ENCODE measurements at regions not wholly inside any gene's neighbourhood (a gene's known extent, or its start where the extent isn't known, plus 50 kb on each side); places are given as distances from the start of the nearest gene placed in this dataset.

GRCh38 chr21:35370071-35370470, 321.0 kb upstream of the RUNX1 start:
- no TSS peak for BruUV-seq (replicated peaks)
- POLR2A ChIA-PET = no interaction called here
- dilution Hi-C loops (cut with MboI; ENCODE audit: extremely low pct_ligation_motif_present, low sequenced_read_pairs) = no loop called here
- no peaks in the 10 kb centered on the region for H3K79me2 ChIP-seq (ENCODE audit: control insufficient read depth, insufficient read depth, low read length)
- no peak overlapping the region for H2AFZ ChIP-seq (ENCODE audit: low read depth, low read length)
- no peak for DNase-seq (ENCODE audit: low read depth, low spot score)
- no peak overlapping the region for H3K9ac ChIP-seq (replicated peaks; ENCODE audit: extremely low read depth, insufficient read depth, low read length)
- H3K36me3 ChIP-seq (ENCODE audit: control insufficient read depth in 2 of 2, extremely low read depth in 1 of 2, insufficient read depth in 2 of 2, low read length in 2 of 2) = no peaks in the 10 kb centered on the region
- TF ChIP-seq CTCF (IDR thresholded peaks at IDR 0.05; ENCODE audit: extremely low read depth in 1 of 2, insufficient read depth in 1 of 2, low read depth in 1 of 2, low read length in 2 of 2) = no peak
- TF ChIP-seq POLR2AphosphoS5 (IDR thresholded peaks at IDR 0.05; ENCODE audit: insufficient read depth, low read depth, low read length) = no peak
- TF ChIP-seq MYC (IDR thresholded peaks at IDR 0.05; ENCODE audit: low read depth, low read length) = no peak
- no peak for TF ChIP-seq EZH2 (IDR thresholded peaks at IDR 0.05; ENCODE audit: borderline replicate concordance, low read depth, low read length, severe bottlenecking)
- H3K9me1 ChIP-seq (replicated peaks; ENCODE audit: control insufficient read depth, extremely low read depth, insufficient read depth, low read length) = no peaks in the 10 kb centered on the region
- CTCF ChIA-PET = no interaction called here
- no peaks in the 10 kb centered on the region for H3K27me3 ChIP-seq (ENCODE audit: control insufficient read depth in 2 of 2, insufficient read depth in 2 of 2, low read length in 2 of 2)
- H3K4me2 ChIP-seq (ENCODE audit: insufficient read depth, low read length) = no peak overlapping the region
- no peak for FAIRE-seq
- intact Hi-C loops (cut with micrococcal nuclease) = loop anchor here (10.0 kb wide), 1 partner anchor 165 kb away; no protein-coding TSS in a partner anchor
- no peaks in the 10 kb centered on the region for H4K20me1 ChIP-seq (replicated peaks; ENCODE audit: control insufficient read depth, extremely low read depth, insufficient read depth, low read length)
- no peaks in the 10 kb centered on the region for H3K9me3 ChIP-seq (replicated peaks; ENCODE audit: control insufficient read depth, insufficient read depth, low read length)
- H3K4me1 ChIP-seq (ENCODE audit: control insufficient read depth, extremely low read depth, insufficient read depth, low read length) = peaks cover 11% of the 10 kb centered on the region
- no peak overlapping the region for H3K4me3 ChIP-seq (replicated peaks in 1 of 3; ENCODE audit: insufficient read depth in 1 of 3, low read depth in 1 of 3, low read length in 3 of 3)
- no peak overlapping the region for H3K27ac ChIP-seq (ENCODE audit: insufficient read depth, low read depth, low read length)

GRCh38 chr21:35368326-35368725, 319.2 kb upstream of the RUNX1 start:
- no peak overlapping the region for H3K9ac ChIP-seq (replicated peaks; ENCODE audit: extremely low read depth, insufficient read depth, low read length)
- no peaks in the 10 kb centered on the region for H3K9me1 ChIP-seq (replicated peaks; ENCODE audit: control insufficient read depth, extremely low read depth, insufficient read depth, low read length)
- H3K36me3 ChIP-seq (ENCODE audit: control insufficient read depth in 2 of 2, extremely low read depth in 1 of 2, insufficient read depth in 2 of 2, low read length in 2 of 2) = no peaks in the 10 kb centered on the region
- intact Hi-C loops (cut with micrococcal nuclease) = no loop called here
- TF ChIP-seq GATA2 (IDR thresholded peaks at IDR 0.05; ENCODE audit: insufficient read depth, insufficient read length, low read depth, low read length) (no peak), FOS (IDR thresholded peaks at IDR 0.05; ENCODE audit: borderline replicate concordance, insufficient read depth, low read length) (no peak), POLR2A (IDR thresholded peaks at IDR 0.05; ENCODE audit: low read depth, low read length) (no peak), POLR2AphosphoS5 (IDR thresholded peaks at IDR 0.05; ENCODE audit: insufficient read depth, low read depth, low read length) (no peak), MAX (IDR thresholded peaks at IDR 0.05; ENCODE audit: insufficient read depth, insufficient read length) (no peak), CTCF (IDR thresholded peaks at IDR 0.05; ENCODE audit: extremely low read depth in 1 of 2, insufficient read depth in 1 of 2, low read depth in 1 of 2, low read length in 2 of 2) (no peak), JUN (IDR thresholded peaks at IDR 0.05; ENCODE audit: borderline replicate concordance, insufficient read depth, insufficient read length, low read depth) (no peak), EZH2 (IDR thresholded peaks at IDR 0.05; ENCODE audit: borderline replicate concordance, low read depth, low read length, severe bottlenecking) (no peak), MYC (IDR thresholded peaks at IDR 0.05; ENCODE audit: low read depth, low read length) (no peak)
- CTCF ChIA-PET = no interaction called here
- BruUV-seq (replicated peaks) = no TSS peak
- H4K20me1 ChIP-seq (replicated peaks; ENCODE audit: control insufficient read depth, extremely low read depth, insufficient read depth, low read length) = no peaks in the 10 kb centered on the region
- DNase-seq (ENCODE audit: low read depth, low spot score) (no peak), FAIRE-seq (no peak)
- H3K4me3 ChIP-seq (replicated peaks in 1 of 3; ENCODE audit: insufficient read depth in 1 of 3, low read depth in 1 of 3, low read length in 3 of 3) = no peak overlapping the region
- H3K27ac ChIP-seq (ENCODE audit: insufficient read depth, low read depth, low read length) = no peak overlapping the region
- H3K79me2 ChIP-seq (ENCODE audit: control insufficient read depth, insufficient read depth, low read length) = no peaks in the 10 kb centered on the region
- no peaks in the 10 kb centered on the region for H3K27me3 ChIP-seq (ENCODE audit: control insufficient read depth in 2 of 2, insufficient read depth in 2 of 2, low read length in 2 of 2)
- H3K4me1 ChIP-seq (ENCODE audit: control insufficient read depth, extremely low read depth, insufficient read depth, low read length) = no peaks in the 10 kb centered on the region
- no peak overlapping the region for H3K4me2 ChIP-seq (ENCODE audit: insufficient read depth, low read length)
- no peak overlapping the region for H2AFZ ChIP-seq (ENCODE audit: low read depth, low read length)
- POLR2A ChIA-PET = no interaction called here
- dilution Hi-C loops (cut with MboI; ENCODE audit: extremely low pct_ligation_motif_present, low sequenced_read_pairs) = no loop called here
- H3K9me3 ChIP-seq (replicated peaks; ENCODE audit: control insufficient read depth, insufficient read depth, low read length) = no peaks in the 10 kb centered on the region

Measured in endothelial cell of umbilical vein (primary cell).